Lower lobe of right lung (tissue), 2 donors: ENCODE measurements at regions not wholly inside any gene's neighbourhood (a gene's known extent, or its start where the extent isn't known, plus 50 kb on each side); places are given as distances from the start of the nearest gene placed in this dataset.

Experiments used
- ATAC-seq, 2 donors: fragments of 200-7000 bp; cut with Tn5 transposase; one replicate each; pipeline ENCODE4 v1.9.1; 2020 to 2022; ENCODE audit warnings: mild to moderate bottlenecking in 2 of 2, moderate library complexity in 2 of 2
- DNase-seq: peaks from one replicate; pipeline ENCODE4 v3.0.0-alpha.2; 2020
- H3K27ac ChIP-seq: fragments of 200-600 bp; one replicate; pipeline ENCODE4 v1.8.0; 2022
- H3K27me3 ChIP-seq: fragments of 200-600 bp; one replicate; pipeline ENCODE4 v1.8.0; 2022; ENCODE audit warnings: low read depth
- H3K36me3 ChIP-seq: fragments of 200-600 bp; one replicate; pipeline ENCODE4 v1.8.0; 2022; ENCODE audit warnings: mild to moderate bottlenecking
- H3K4me1 ChIP-seq: fragments of 200-600 bp; one replicate; pipeline ENCODE4 v1.8.0; 2022
- H3K4me3 ChIP-seq: fragments of 200-600 bp; one replicate; pipeline ENCODE4 v1.8.0; 2022; ENCODE audit warnings: mild to moderate bottlenecking
- H3K9me3 ChIP-seq: fragments of 200-600 bp; one replicate; pipeline ENCODE4 v1.8.0; 2022
- intact Hi-C: fragments of 100-400 bp; cut with DNase I; formaldehyde crosslinking; loops from one replicate; pipeline ENCODE4 v1.11.0; 2022
- TF ChIP-seq, protein P1 (sequence below): fragments of 200-600 bp; IDR thresholded peaks from one replicate; pipeline ENCODE4 v1.8.0; 2022; ENCODE audit warnings: antibody characterized with exemption, mild to moderate bottlenecking
- donor health status: DM: no; HTN: yes; CAD: no; lungs with severe emphysema.

DNA sequence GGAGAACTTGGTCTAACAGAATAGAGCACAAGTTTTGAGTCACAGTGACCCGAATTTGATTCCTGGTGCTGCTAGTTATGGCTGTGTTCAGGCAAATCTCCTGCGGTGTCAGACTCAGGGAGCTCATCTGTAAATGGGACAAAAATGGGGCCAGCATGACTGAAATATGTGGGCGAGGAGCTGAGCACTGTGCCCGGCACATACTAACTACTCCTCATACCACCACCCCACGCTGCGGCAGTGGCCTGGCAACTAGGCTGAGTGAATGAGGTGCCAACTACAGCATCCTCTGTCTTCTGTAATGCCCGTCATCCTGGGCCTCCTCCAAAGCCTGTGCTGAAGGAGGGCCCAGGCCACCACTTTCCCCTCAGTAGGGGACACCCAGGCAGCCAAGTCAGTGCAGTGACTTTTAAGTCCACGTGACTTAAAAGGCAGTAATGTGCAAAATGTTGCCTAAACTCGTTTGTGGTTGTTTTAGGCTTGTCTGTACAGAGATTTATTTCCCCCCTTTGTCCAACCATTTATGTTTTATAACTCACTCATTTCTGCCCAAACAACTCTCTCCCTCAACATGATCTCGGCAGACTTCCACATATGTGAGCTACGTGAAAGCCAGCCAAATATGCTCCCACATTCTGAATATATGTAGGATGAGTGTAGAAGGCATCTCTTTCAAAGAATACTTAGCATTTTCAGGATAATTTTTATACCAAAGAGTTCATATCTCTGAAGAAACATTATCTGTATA lies 773.7 kb downstream of the TSN start:
- Histone ChIP-seq H3K4me1 (no peaks in the 10 kb centered on the region), H3K4me3 (no peak overlapping the region), H3K27me3 (no peaks in the 10 kb centered on the region), H3K9me3 (no peaks in the 10 kb centered on the region), H3K27ac (no peak overlapping the region), H3K36me3 (no peaks in the 10 kb centered on the region)
- intact Hi-C loops, result no loop called here
- no peak for ATAC-seq
- no peak for DNase-seq
- TF ChIP-seq, protein P1, sequence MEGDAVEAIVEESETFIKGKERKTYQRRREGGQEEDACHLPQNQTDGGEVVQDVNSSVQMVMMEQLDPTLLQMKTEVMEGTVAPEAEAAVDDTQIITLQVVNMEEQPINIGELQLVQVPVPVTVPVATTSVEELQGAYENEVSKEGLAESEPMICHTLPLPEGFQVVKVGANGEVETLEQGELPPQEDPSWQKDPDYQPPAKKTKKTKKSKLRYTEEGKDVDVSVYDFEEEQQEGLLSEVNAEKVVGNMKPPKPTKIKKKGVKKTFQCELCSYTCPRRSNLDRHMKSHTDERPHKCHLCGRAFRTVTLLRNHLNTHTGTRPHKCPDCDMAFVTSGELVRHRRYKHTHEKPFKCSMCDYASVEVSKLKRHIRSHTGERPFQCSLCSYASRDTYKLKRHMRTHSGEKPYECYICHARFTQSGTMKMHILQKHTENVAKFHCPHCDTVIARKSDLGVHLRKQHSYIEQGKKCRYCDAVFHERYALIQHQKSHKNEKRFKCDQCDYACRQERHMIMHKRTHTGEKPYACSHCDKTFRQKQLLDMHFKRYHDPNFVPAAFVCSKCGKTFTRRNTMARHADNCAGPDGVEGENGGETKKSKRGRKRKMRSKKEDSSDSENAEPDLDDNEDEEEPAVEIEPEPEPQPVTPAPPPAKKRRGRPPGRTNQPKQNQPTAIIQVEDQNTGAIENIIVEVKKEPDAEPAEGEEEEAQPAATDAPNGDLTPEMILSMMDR, result no peak

DNA sequence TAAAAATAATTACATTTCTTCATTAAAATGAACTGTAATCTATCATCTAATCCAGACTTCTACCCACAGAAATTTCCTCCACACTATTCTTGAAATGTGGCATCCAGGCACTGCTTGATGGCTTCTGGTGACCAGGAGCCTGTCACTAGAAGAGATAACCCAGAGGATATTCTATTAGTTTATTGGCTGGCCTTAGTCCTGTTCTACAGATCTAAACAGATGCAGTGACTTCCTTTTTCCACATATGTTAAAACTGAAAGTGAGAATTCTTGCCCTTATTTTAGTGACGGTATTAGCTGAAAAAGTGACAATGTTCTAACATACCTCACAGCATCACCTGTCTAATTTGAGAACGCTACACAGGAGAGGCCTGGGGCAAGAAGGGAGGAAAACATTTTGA lies 775.4 kb downstream of the TSN start:
- H3K4me1 ChIP-seq, result no peaks in the 10 kb centered on the region
- no peak overlapping the region for H3K27ac ChIP-seq
- ATAC-seq, result no peak

DNA sequence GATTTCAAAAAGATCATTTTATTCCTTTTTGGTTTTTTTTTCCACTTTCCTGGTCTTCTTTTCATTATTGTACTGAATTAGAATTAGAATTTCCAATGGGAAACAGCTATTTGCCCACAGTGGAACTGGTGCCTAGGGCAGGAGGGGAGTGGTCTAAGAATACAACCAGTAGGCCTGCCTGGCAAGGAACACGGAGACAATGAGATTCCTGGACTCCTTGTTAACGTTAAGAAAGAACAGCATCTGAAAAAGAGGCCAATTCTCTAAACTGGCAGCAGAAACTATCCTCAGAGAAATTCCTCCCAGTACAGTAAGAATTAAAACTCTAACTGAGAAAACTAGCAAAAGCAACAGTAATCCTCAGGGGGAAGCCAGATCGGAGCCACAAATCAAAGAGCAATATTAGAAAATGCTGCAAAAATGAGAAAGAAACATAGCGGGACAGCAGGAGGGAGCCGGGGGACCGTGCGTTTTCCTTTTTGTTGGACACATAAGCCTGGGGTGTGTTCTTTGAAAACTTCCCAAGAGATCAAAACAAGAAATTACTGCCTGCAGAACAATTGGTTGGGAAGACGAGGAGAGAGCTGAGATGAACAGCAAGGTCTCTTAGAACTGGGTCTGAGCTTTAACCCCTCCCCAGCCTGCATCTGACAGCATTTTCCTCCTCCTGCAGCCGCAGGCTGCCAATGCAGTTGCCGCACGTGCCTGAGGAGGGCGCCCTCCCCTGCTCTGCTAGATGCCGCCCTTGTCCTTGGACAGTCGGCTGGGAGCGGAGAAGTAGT lies 776.0 kb downstream of the TSN start:
- Histone ChIP-seq H3K27me3 (no peaks in the 10 kb centered on the region), H3K4me3 (no peak overlapping the region), H3K4me1 (no peaks in the 10 kb centered on the region), H3K36me3 (no peaks in the 10 kb centered on the region), H3K27ac (no peak overlapping the region), H3K9me3 (no peaks in the 10 kb centered on the region)
- TF ChIP-seq, protein P1, result no peak
- ATAC-seq, result no peak
- intact Hi-C loops, result no loop called here
- DNase-seq, result no peak

More for the DNA sequence above, 775.4 kb downstream of the TSN start:
- Histone ChIP-seq H3K36me3 (no peaks in the 10 kb centered on the region), H3K27me3 (no peaks in the 10 kb centered on the region), H3K4me3 (no peak overlapping the region), H3K9me3 (no peaks in the 10 kb centered on the region)
- TF ChIP-seq, protein P1, result no peak
- no peak for DNase-seq
- intact Hi-C loops, result no loop called here

DNA sequence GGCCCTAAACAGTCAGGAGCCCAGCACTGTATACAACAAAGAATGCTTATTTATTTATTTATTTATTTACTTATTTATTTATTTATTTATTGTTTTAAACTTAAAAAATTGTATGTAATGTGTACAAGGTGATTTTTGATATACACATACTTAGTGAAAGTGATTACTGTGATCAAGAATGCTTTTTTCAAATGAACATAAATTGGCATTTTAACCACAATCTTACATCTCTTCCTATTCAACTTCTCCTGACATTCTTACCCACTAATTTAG lies 776.6 kb downstream of the TSN start:
- Histone ChIP-seq H3K4me3 (no peak overlapping the region), H3K4me1 (no peaks in the 10 kb centered on the region), H3K36me3 (no peaks in the 10 kb centered on the region), H3K9me3 (no peaks in the 10 kb centered on the region), H3K27me3 (no peaks in the 10 kb centered on the region), H3K27ac (no peak overlapping the region)
- no peak for DNase-seq
- ATAC-seq, result no peak
- intact Hi-C loops, result no loop called here
- TF ChIP-seq, protein P1, result no peak

DNA sequence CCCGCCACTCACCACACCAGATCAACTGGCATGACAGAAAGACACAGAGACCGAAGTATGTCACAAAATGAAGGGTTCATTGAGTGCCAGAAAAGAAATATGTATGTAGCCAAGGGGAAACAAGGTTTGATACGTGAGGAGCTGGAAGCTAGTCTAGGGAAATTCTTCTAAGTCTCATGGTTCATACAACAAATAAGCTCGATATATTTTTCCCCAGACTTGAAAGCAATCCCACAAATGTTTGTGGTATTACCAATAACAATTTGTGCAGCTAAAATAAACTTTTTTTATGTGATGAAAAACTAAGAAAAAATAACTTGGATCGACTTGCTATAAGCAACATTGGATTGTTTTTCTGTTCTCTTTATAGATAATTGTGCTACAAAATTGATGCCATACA lies 777.0 kb downstream of the TSN start:
- ATAC-seq, result no peak
- DNase-seq, result no peak
- TF ChIP-seq, protein P1, result no peak
- no peaks in the 10 kb centered on the region for H3K36me3 ChIP-seq
- no peaks in the 10 kb centered on the region for H3K4me1 ChIP-seq
- intact Hi-C loops, result no loop called here
- no peak overlapping the region for H3K4me3 ChIP-seq
- no peaks in the 10 kb centered on the region for H3K27me3 ChIP-seq
- H3K9me3 ChIP-seq, result no peaks in the 10 kb centered on the region
- no peak overlapping the region for H3K27ac ChIP-seq
